ENCODE measurements at regions not wholly inside any gene's neighbourhood (a gene's known extent, or its start where the extent isn't known, plus 50 kb on each side); places are given as distances from the start of the nearest gene placed in this dataset.
"Not testable (repeated sequence)": the region's sequence is repeated elsewhere in the genome, so short reads cannot be mapped to it uniquely, and the experiment has no call there.

GRCh38 chr13:21884965-21885567 is 214.2 kb downstream of the FGF9 start:
- Histone ChIP-seq H4K20me1 (ENCODE audit: insufficient read depth, low read length) (no peaks in the 10 kb centered on the region), H3K4me1 (ENCODE audit: insufficient read depth, low read length, severe bottlenecking) (no peaks in the 10 kb centered on the region), H3K4me3 (ENCODE audit: low read depth, low read length, poor library complexity, severe bottlenecking) (no peak overlapping the region), H3K9me2 (ENCODE audit: low read depth, low read length) (no peaks in the 10 kb centered on the region), H3K79me2 (ENCODE audit: insufficient read depth, low read length) (no peaks in the 10 kb centered on the region), H2AFZ (ENCODE audit: low read length) (no peak overlapping the region), H3K9ac (ENCODE audit: low read length) (no peak overlapping the region), H3K27me3 (ENCODE audit: insufficient read depth, low read length) (no peaks in the 10 kb centered on the region), H3F3A (ENCODE audit: insufficient read depth, low read length) (no peaks in the 10 kb centered on the region), H3K4me2 (ENCODE audit: low read length) (no peak overlapping the region), H3K27ac (ENCODE audit: low read depth, low read length, poor library complexity, severe bottlenecking) (no peak overlapping the region), H3K9me3 (ENCODE audit: low read length) (no peaks in the 10 kb centered on the region), H3K36me3 (ENCODE audit: insufficient read depth, low read length) (no peaks in the 10 kb centered on the region)
- no peak for TF ChIP-seq CTCF (IDR thresholded peaks at IDR 0.05; ENCODE audit: low read length)

- H3K27ac ChIP-seq (ENCODE audit: low read depth, low read length, poor library complexity, severe bottlenecking), result no peak overlapping the region
- H3K9me3 ChIP-seq (ENCODE audit: low read length), result no peaks in the 10 kb centered on the region
- H3F3A ChIP-seq (ENCODE audit: insufficient read depth, low read length), result no peaks in the 10 kb centered on the region
Measured at GRCh38 chr13:21885714-21886224, 214.9 kb downstream of the FGF9 start.

GRCh38 chr13:21889651-21890050 is 218.8 kb downstream of the FGF9 start:
- H4K20me1 ChIP-seq (ENCODE audit: insufficient read depth, low read length), result no peaks in the 10 kb centered on the region

More at GRCh38 chr13:21885714-21886224, 214.9 kb downstream of the FGF9 start:
- Histone ChIP-seq H3K9ac (ENCODE audit: low read length) (no peak overlapping the region), H3K4me1 (ENCODE audit: insufficient read depth, low read length, severe bottlenecking) (no peaks in the 10 kb centered on the region), H3K27me3 (ENCODE audit: insufficient read depth, low read length) (no peaks in the 10 kb centered on the region), H4K20me1 (ENCODE audit: insufficient read depth, low read length) (no peaks in the 10 kb centered on the region), H3K4me2 (ENCODE audit: low read length) (no peak overlapping the region), H3K79me2 (ENCODE audit: insufficient read depth, low read length) (no peaks in the 10 kb centered on the region), H3K4me3 (ENCODE audit: low read depth, low read length, poor library complexity, severe bottlenecking) (no peak overlapping the region), H2AFZ (ENCODE audit: low read length) (no peak overlapping the region), H3K36me3 (ENCODE audit: insufficient read depth, low read length) (no peaks in the 10 kb centered on the region), H3K9me2 (ENCODE audit: low read depth, low read length) (no peaks in the 10 kb centered on the region)
- TF ChIP-seq CTCF (IDR thresholded peaks at IDR 0.05; ENCODE audit: low read length) (no peak), EZH2 (IDR thresholded peaks at IDR 0.05; ENCODE audit: borderline replicate concordance, low read length) (no peak)

GRCh38 chr13:21890220-21890619 is 219.3 kb downstream of the FGF9 start:
- H3K9me3 ChIP-seq (ENCODE audit: low read length); H3K4me2 ChIP-seq (ENCODE audit: low read length); H3K27me3 ChIP-seq (ENCODE audit: insufficient read depth, low read length); H3K9ac ChIP-seq (ENCODE audit: low read length); H3K4me3 ChIP-seq (ENCODE audit: low read depth, low read length, poor library complexity, severe bottlenecking); H3K27ac ChIP-seq (ENCODE audit: low read depth, low read length, poor library complexity, severe bottlenecking); H3K36me3 ChIP-seq (ENCODE audit: insufficient read depth, low read length); H3K9me2 ChIP-seq (ENCODE audit: low read depth, low read length); H4K20me1 ChIP-seq (ENCODE audit: insufficient read depth, low read length); H2AFZ ChIP-seq (ENCODE audit: low read length); H3F3A ChIP-seq (ENCODE audit: insufficient read depth, low read length); H3K4me1 ChIP-seq (ENCODE audit: insufficient read depth, low read length, severe bottlenecking); H3K79me2 ChIP-seq (ENCODE audit: insufficient read depth, low read length): not testable (repeated sequence)

More at GRCh38 chr13:21889651-21890050, 218.8 kb downstream of the FGF9 start:
- Histone ChIP-seq H3K9ac (ENCODE audit: low read length) (no peak overlapping the region), H3K4me2 (ENCODE audit: low read length) (no peak overlapping the region), H3K9me3 (ENCODE audit: low read length) (no peaks in the 10 kb centered on the region), H3K4me3 (ENCODE audit: low read depth, low read length, poor library complexity, severe bottlenecking) (no peak overlapping the region), H2AFZ (ENCODE audit: low read length) (no peak overlapping the region), H3K36me3 (ENCODE audit: insufficient read depth, low read length) (no peaks in the 10 kb centered on the region), H3K4me1 (ENCODE audit: insufficient read depth, low read length, severe bottlenecking) (no peaks in the 10 kb centered on the region), H3K27me3 (ENCODE audit: insufficient read depth, low read length) (no peaks in the 10 kb centered on the region), H3K27ac (ENCODE audit: low read depth, low read length, poor library complexity, severe bottlenecking) (no peak overlapping the region), H3K9me2 (ENCODE audit: low read depth, low read length) (no peaks in the 10 kb centered on the region), H3F3A (ENCODE audit: insufficient read depth, low read length) (no peaks in the 10 kb centered on the region), H3K79me2 (ENCODE audit: insufficient read depth, low read length) (no peaks in the 10 kb centered on the region)
- no peak for TF ChIP-seq EZH2 (IDR thresholded peaks at IDR 0.05; ENCODE audit: borderline replicate concordance, low read length)
- no peak for TF ChIP-seq CTCF (IDR thresholded peaks at IDR 0.05; ENCODE audit: low read length)
